Lower leg skin (tissue), 4 donors: ENCODE measurements at regions not wholly inside any gene's neighbourhood (a gene's known extent, or its start where the extent isn't known, plus 50 kb on each side); places are given as distances from the start of the nearest gene placed in this dataset.

Source experiments
- DNase-seq, 2 donors: peaks; one replicate each; pipeline ENCODE4 v3.0.0-alpha.2; 2019; ENCODE audit warnings: low spot score in 2 of 2
- H3K4me3 ChIP-seq: fragments of 200-600 bp; sonication (generic); 2 replicates; pipeline ENCODE4 v1.5.1; 2017; ENCODE audit warnings: mild to moderate bottlenecking, low read depth; ENCODE audit not compliant: poor library complexity, severe bottlenecking
- CTCF ChIP-seq, 3 donors: fragments of 450-650 bp; IDR thresholded peaks; one replicate each; pipeline ENCODE4 v1.5.1; 2016; ENCODE audit warnings: antibody characterized with exemption in 3 of 3, mild to moderate bottlenecking in 3 of 3, moderate library complexity in 2 of 3
- POLR2A ChIP-seq, 2 donors: fragments of 450-650 bp; IDR thresholded peaks; one replicate each; pipeline ENCODE4 v1.6.1; 2016 to 2017; ENCODE audit warnings: antibody characterized with exemption in 2 of 2, mild to moderate bottlenecking in 1 of 2, moderate library complexity in 1 of 2
- WGBS, 2 donors: methylation state at CpG; one replicate each; pipeline ENCODE4 v1.1.5; 2018; 5-methylcytosine and 5-hydroxymethylcytosine counted together
- intact Hi-C: fragments of 100-400 bp; cut with DNase I; formaldehyde crosslinking; loops from one replicate; pipeline ENCODE4 v1.15.0; 2023; ENCODE audit warnings: low total_unique reads

GRCh38 chr5:117249086-117249815 lies 674.6 kb upstream of the SEMA6A start:
- H3K4me3 ChIP-seq, result no peak overlapping the region
- TF ChIP-seq CTCF (IDR thresholded peaks at IDR 0.05), result no peak
- TF ChIP-seq POLR2A (IDR thresholded peaks at IDR 0.05), result no peak
- intact Hi-C loops, result no loop called here
- DNase-seq, result no peak
- WGBS, 2 donors, result 79 to 82% methylated on average over 5 of the region's 5 CpGs

GRCh38 chr5:117246424-117246823 lies 671.8 kb upstream of the SEMA6A start:
- H3K4me3 ChIP-seq, result no peak overlapping the region
- intact Hi-C loops, result no loop called here
- TF ChIP-seq CTCF (IDR thresholded peaks at IDR 0.05), result no peak
- TF ChIP-seq POLR2A (IDR thresholded peaks at IDR 0.05), result no peak
- DNase-seq, result no peak

- TF ChIP-seq CTCF (IDR thresholded peaks at IDR 0.05), result no peak
- no peak for TF ChIP-seq POLR2A (IDR thresholded peaks at IDR 0.05)
- intact Hi-C loops, result no loop called here
- 46 to 59% methylated on average over 1 of the region's 1 CpG for WGBS, 2 donors
- no peak for DNase-seq
- no peak overlapping the region for H3K4me3 ChIP-seq
These were observed 670.5 kb upstream of the SEMA6A start for GRCh38 chr5:117245130-117245529.

GRCh38 chr5:117242028-117242427 lies 667.4 kb upstream of the SEMA6A start:
- no peak overlapping the region for H3K4me3 ChIP-seq
- whole genome bisulfite sequencing, 2 donors, result 40 to 93% methylated on average over 2 of the region's 2 CpGs
- DNase-seq, result no peak
- TF ChIP-seq POLR2A (IDR thresholded peaks at IDR 0.05), result no peak
- TF ChIP-seq CTCF (IDR thresholded peaks at IDR 0.05), result no peak
- intact Hi-C loops, result no loop called here

- TF ChIP-seq POLR2A (IDR thresholded peaks at IDR 0.05) (no peak), CTCF (IDR thresholded peaks at IDR 0.05) (no peak)
- DNase-seq, result no peak
- H3K4me3 ChIP-seq, result no peak overlapping the region
- intact Hi-C loops, result no loop called here
- WGBS, 2 donors, result 70 to 74% methylated on average over 3 of the region's 3 CpGs
These were observed 662.3 kb upstream of the SEMA6A start for GRCh38 chr5:117236941-117237340.

GRCh38 chr5:117235786-117236185 lies 661.2 kb upstream of the SEMA6A start:
- TF ChIP-seq CTCF (IDR thresholded peaks at IDR 0.05) (no peak), POLR2A (IDR thresholded peaks at IDR 0.05) (no peak)
- no peak overlapping the region for H3K4me3 ChIP-seq
- 83 to 89% methylated on average over 5 of the region's 5 CpGs for WGBS, 2 donors
- no peak for DNase-seq
- intact Hi-C loops, result no loop called here
